SJSA1 (cell line): ENCODE measurements at regions not wholly inside any gene's neighbourhood (a gene's known extent, or its start where the extent isn't known, plus 50 kb on each side); places are given as distances from the start of the nearest gene placed in this dataset.

Experiments
- DNase-seq, 2 experiments: peaks; one replicate each; pipeline ENCODE4 v3.0.0-alpha.2; 2015 to 2020; ENCODE audit warnings: low spot score in 2 of 2, low read depth in 1 of 2
- H3K27ac ChIP-seq: fragments of 250-450 bp; sonication (Bioruptor Pico); 2 replicates; pipeline ENCODE4 v1.5.1; 2020; ENCODE audit warnings: mild to moderate bottlenecking, moderate library complexity
- H3K27me3 ChIP-seq: fragments of 250-450 bp; sonication (Bioruptor Pico); replicated peaks from 2 replicates; pipeline ENCODE4 v1.5.1; 2020; ENCODE audit warnings: mild to moderate bottlenecking, moderate library complexity
- H3K36me3 ChIP-seq: fragments of 250-450 bp; sonication (Bioruptor Pico); 2 replicates; pipeline ENCODE4 v1.5.1; 2020; ENCODE audit warnings: mild to moderate bottlenecking
- H3K4me1 ChIP-seq: fragments of 250-450 bp; sonication (Bioruptor Pico); replicated peaks from 2 replicates; pipeline ENCODE4 v1.6.1; 2021; ENCODE audit warnings: mild to moderate bottlenecking
- H3K4me3 ChIP-seq: fragments of 250-450 bp; sonication (Bioruptor Pico); 2 replicates; pipeline ENCODE4 v1.5.1; 2020; ENCODE audit warnings: mild to moderate bottlenecking
- H3K9me3 ChIP-seq: fragments of 250-450 bp; sonication (Bioruptor Pico); replicated peaks from 2 replicates; pipeline ENCODE4 v1.5.1; 2020; ENCODE audit warnings: mild to moderate bottlenecking

- no peak for DNase-seq
- Histone ChIP-seq H3K27ac (no peak overlapping the region), H3K9me3 (no peaks in the 10 kb centered on the region), H3K27me3 (no peaks in the 10 kb centered on the region), H3K4me1 (no peaks in the 10 kb centered on the region), H3K4me3 (no peak overlapping the region), H3K36me3 (no peaks in the 10 kb centered on the region)
Observed at GRCh38 chr9:11063263-11063662, 450.5 kb upstream of the PTPRD start.

- Histone ChIP-seq H3K27me3 (no peaks in the 10 kb centered on the region), H3K9me3 (no peaks in the 10 kb centered on the region), H3K4me1 (no peaks in the 10 kb centered on the region), H3K36me3 (no peaks in the 10 kb centered on the region), H3K4me3 (no peak overlapping the region), H3K27ac (no peak overlapping the region)
- no peak for DNase-seq
Observed at GRCh38 chr9:11064909-11065308, 452.1 kb upstream of the PTPRD start.

DNA sequence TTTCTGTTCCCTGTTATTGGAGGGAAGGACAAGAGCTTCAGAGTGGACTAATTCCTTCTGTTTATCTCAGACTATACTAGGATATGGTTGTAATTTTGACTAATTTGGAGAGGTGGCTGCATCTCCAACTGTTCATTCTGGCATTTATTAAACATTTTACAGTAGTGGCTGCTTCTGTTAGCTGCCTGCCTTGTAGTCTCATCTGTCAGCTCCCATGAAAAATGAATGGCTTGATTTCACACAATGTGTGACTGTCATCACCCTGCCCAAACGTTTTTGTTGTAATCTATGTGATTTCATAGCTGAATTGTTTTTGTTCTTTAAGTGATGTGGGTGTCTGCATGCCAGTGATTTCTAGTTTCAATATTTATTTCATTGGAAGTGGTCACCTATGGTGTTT is 459.4 kb upstream of the PTPRD start:
- Histone ChIP-seq H3K4me1 (no peaks in the 10 kb centered on the region), H3K9me3 (no peaks in the 10 kb centered on the region), H3K27me3 (no peaks in the 10 kb centered on the region)

GRCh38 chr9:11086561-11086960 is 473.8 kb upstream of the PTPRD start:
- no peak for DNase-seq
- Histone ChIP-seq H3K4me3 (no peak overlapping the region), H3K36me3 (no peaks in the 10 kb centered on the region), H3K27me3 (no peaks in the 10 kb centered on the region), H3K4me1 (no peaks in the 10 kb centered on the region), H3K9me3 (no peaks in the 10 kb centered on the region), H3K27ac (no peak overlapping the region)

More for the DNA sequence above, 459.4 kb upstream of the PTPRD start:
- H3K27ac ChIP-seq = no peak overlapping the region
- H3K4me3 ChIP-seq = no peak overlapping the region
- no peaks in the 10 kb centered on the region for H3K36me3 ChIP-seq
- DNase-seq = no peak

DNA sequence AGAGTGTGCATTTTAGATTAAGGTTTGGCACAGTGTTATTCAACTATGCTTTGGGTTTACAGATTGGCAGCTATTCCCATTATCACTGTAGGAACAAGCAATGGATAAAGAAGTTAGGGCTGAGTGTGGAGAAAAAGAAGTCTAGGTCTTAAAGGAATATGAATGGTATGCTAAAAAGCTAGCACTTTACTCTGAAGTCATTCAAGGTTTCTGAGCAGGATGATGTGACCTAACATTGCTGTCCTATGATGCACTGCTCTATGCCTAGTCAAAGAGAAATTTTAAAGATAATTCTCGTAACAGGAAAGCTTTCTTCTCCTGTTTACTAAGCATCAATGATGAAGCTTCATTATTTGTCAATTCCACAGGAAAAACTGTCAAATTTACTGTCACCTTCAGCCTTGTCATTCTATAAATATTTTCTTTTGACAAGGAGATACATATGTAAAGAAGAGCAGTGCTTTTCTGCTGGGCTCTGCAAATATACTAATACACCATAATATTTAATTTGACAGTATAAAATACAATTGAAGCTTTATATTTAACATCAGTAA is 476.1 kb upstream of the PTPRD start:
- no peaks in the 10 kb centered on the region for H3K9me3 ChIP-seq
- H3K27ac ChIP-seq = no peak overlapping the region
- no peaks in the 10 kb centered on the region for H3K4me1 ChIP-seq
- DNase-seq = no peak
- H3K36me3 ChIP-seq = no peaks in the 10 kb centered on the region
- H3K27me3 ChIP-seq = no peaks in the 10 kb centered on the region
- no peak overlapping the region for H3K4me3 ChIP-seq

DNA sequence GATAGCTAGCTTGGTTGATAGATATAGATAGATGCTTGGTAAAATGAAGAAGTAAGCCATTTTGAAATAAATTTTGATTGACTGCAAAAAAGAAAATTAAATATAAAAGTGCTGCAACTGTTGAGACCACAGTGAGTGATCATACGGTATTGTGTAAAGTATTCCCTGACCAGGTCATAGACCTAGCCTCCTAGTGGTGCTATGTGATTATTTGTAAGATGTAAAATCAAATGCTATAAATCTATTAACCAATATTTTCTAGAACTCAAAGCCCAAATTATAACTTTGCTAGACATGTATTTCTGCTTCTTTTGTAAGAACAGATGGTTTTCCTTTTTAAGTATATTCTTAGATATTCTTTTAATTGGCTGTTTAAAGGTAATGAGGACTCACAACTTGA is 480.2 kb upstream of the PTPRD start:
- no peaks in the 10 kb centered on the region for H3K27me3 ChIP-seq
- no peak for DNase-seq
- H3K4me1 ChIP-seq = no peaks in the 10 kb centered on the region
- no peak overlapping the region for H3K4me3 ChIP-seq
- no peak overlapping the region for H3K27ac ChIP-seq
- no peaks in the 10 kb centered on the region for H3K36me3 ChIP-seq
- no peaks in the 10 kb centered on the region for H3K9me3 ChIP-seq

- Histone ChIP-seq H3K4me3 (no peak overlapping the region), H3K27ac (no peak overlapping the region), H3K4me1 (no peaks in the 10 kb centered on the region), H3K36me3 (no peaks in the 10 kb centered on the region), H3K27me3 (no peaks in the 10 kb centered on the region), H3K9me3 (no peaks in the 10 kb centered on the region)
- DNase-seq = no peak
Observed at GRCh38 chr9:11097020-11097419, 484.2 kb upstream of the PTPRD start.

- DNase-seq = no peak
- no peak overlapping the region for H3K27ac ChIP-seq
Observed at GRCh38 chr9:11103525-11103924, 490.7 kb upstream of the PTPRD start.

DNA sequence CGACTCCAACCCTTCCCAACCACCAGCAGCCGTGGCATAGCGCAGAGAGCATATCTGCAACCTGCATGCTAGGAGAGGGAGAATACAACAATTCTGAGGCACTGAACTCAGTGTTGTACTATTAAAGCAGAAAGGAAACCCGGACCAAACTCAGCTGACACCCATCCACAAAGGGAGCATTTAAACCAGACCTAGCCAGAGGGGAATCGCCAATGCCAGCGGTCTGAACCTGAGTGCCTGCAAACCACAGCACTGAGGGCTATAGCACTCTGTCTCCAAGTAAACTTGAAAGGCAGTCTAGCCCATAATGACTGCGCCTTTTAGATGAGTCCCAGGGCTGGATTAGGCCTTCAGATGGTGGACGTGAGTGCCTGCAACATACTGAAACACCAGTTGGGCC is 494.4 kb upstream of the PTPRD start:
- DNase-seq = no peak
- Histone ChIP-seq H3K9me3 (no peaks in the 10 kb centered on the region), H3K4me3 (no peak overlapping the region), H3K4me1 (no peaks in the 10 kb centered on the region), H3K27me3 (no peaks in the 10 kb centered on the region), H3K36me3 (no peaks in the 10 kb centered on the region), H3K27ac (no peak overlapping the region)

More at GRCh38 chr9:11103525-11103924, 490.7 kb upstream of the PTPRD start:
- Histone ChIP-seq H3K36me3 (no peaks in the 10 kb centered on the region), H3K4me3 (no peak overlapping the region), H3K27me3 (no peaks in the 10 kb centered on the region), H3K4me1 (no peaks in the 10 kb centered on the region), H3K9me3 (no peaks in the 10 kb centered on the region)

DNA sequence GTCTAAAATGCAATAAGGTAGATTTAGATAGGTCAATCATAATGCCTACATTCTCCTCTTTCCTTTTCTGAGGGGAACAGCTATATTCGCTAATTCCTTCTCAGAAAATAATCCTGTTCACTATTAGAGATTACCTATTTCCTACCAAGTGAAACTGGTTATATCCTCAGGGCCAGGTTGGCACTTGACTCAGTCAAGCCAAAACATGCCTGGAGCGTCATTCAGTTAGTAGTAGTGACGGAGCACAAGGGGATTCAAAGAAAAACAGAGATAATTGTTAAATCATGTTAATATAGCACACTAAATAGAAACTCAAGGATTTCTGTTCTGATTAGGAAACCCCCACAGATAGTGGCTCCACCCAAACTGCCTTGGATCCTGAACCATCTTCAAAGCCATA is 515.4 kb upstream of the PTPRD start:
- no peak overlapping the region for H3K4me3 ChIP-seq
- H3K9me3 ChIP-seq = no peaks in the 10 kb centered on the region
- H3K36me3 ChIP-seq = no peaks in the 10 kb centered on the region
- no peaks in the 10 kb centered on the region for H3K27me3 ChIP-seq
- no peak overlapping the region for H3K27ac ChIP-seq
- DNase-seq = no peak
- H3K4me1 ChIP-seq = no peaks in the 10 kb centered on the region

- DNase-seq = no peak
- H3K27ac ChIP-seq = no peak overlapping the region
- H3K27me3 ChIP-seq = no peaks in the 10 kb centered on the region
- no peaks in the 10 kb centered on the region for H3K9me3 ChIP-seq
- H3K4me1 ChIP-seq = no peaks in the 10 kb centered on the region
- H3K36me3 ChIP-seq = no peaks in the 10 kb centered on the region
- no peak overlapping the region for H3K4me3 ChIP-seq
Observed at GRCh38 chr9:11135851-11136250, 523.0 kb upstream of the PTPRD start.

DNA sequence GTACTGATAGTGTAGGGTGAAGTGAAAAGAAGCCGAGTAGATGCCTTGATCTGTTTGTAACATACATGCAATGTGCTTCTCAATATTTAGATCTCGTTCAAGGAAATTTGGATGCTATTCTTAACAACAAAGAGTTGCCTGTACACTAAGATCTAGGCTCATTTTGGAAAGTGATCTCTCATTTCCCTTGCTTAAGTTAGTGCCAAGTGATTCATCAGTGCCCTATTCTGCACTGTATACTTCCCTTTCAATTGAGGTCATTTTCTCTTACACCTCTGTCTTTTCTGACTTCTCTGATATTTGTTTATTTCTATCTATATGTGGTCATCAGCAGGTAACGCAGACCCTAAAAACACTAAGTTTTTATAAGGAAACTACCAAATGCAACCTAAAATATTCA is 528.6 kb upstream of the PTPRD start:
- Histone ChIP-seq H3K4me3 (no peak overlapping the region), H3K36me3 (no peaks in the 10 kb centered on the region), H3K27me3 (no peaks in the 10 kb centered on the region), H3K27ac (no peak overlapping the region), H3K9me3 (no peaks in the 10 kb centered on the region), H3K4me1 (no peaks in the 10 kb centered on the region)
- no peak for DNase-seq

- Histone ChIP-seq H3K9me3 (no peaks in the 10 kb centered on the region), H3K4me1 (no peaks in the 10 kb centered on the region), H3K4me3 (no peak overlapping the region), H3K36me3 (no peaks in the 10 kb centered on the region), H3K27ac (no peak overlapping the region), H3K27me3 (no peaks in the 10 kb centered on the region)
- no peak for DNase-seq
Observed at GRCh38 chr9:11142965-11143738, 530.4 kb upstream of the PTPRD start.

DNA sequence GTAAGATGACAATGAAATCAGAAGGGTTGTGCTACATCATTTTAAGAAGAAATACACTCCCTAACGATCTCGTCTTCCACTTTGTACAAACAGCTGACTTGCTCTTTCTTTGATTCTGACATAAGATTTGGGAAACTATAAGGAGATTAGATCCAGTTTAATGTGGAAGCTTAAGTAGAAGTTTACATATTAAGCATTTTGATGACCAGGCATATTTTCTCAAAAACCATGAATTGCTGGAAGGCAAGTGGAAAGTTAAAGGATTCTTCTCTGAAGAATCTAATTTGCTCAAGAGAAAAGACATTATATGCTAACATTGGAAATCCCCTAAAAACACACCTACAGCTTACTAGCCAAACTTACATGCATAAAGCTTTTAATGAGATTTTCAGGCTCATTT is 531.9 kb upstream of the PTPRD start:
- H3K4me3 ChIP-seq = no peak overlapping the region
- no peak for DNase-seq
- H3K27ac ChIP-seq = no peak overlapping the region
- no peaks in the 10 kb centered on the region for H3K36me3 ChIP-seq
- H3K27me3 ChIP-seq = no peaks in the 10 kb centered on the region
- no peaks in the 10 kb centered on the region for H3K4me1 ChIP-seq
- no peaks in the 10 kb centered on the region for H3K9me3 ChIP-seq

- no peak overlapping the region for H3K27ac ChIP-seq
- no peaks in the 10 kb centered on the region for H3K9me3 ChIP-seq
- H3K27me3 ChIP-seq = no peaks in the 10 kb centered on the region
- DNase-seq = no peak
- no peaks in the 10 kb centered on the region for H3K4me1 ChIP-seq
- no peak overlapping the region for H3K4me3 ChIP-seq
- H3K36me3 ChIP-seq = no peaks in the 10 kb centered on the region
Observed at GRCh38 chr9:11148189-11148588, 535.4 kb upstream of the PTPRD start.
